Caco-2 (cell line): ENCODE measurements at regions not wholly inside any gene's neighbourhood (a gene's known extent, or its start where the extent isn't known, plus 50 kb on each side); places are given as distances from the start of the nearest gene placed in this dataset.
"Not testable (repeated sequence)": the region's sequence is repeated elsewhere in the genome, so short reads cannot be mapped to it uniquely, and the experiment has no call there.

Source experiments
- BruUV-seq: library from RNA; stranded (reverse); fragments of 400-500 nt; replicated peaks from 2 replicates; lab custom pipeline; 2021; lab: Mats Ljungman, UMichigan
- CTCF ChIA-PET: fragments of 300-600 bp; sonication (Branson Sonifier 250); formaldehyde crosslinking; loops from one replicate; lab custom pipeline; 2022; ENCODE audit warnings: antibody characterized with exemption; lab: Charles Lee
- POLR2A ChIA-PET: fragments of 300-600 bp; sonication (Branson Sonifier 250); formaldehyde crosslinking; loops from one replicate; lab custom pipeline; 2022; ENCODE audit warnings: antibody characterized with exemption; lab: Charles Lee
- DNase-seq, 2 experiments: peaks; one replicate each; pipeline versions ENCODE4 v3.0.0 to v3.0.0-alpha.2; 2020 to 2022
- H3K27me3 ChIP-seq: replicated peaks from 2 replicates; pipeline ENCODE4 v1.6.0; 2011; ENCODE audit warnings: low read length; ENCODE audit not compliant: control insufficient read depth, insufficient read depth
- H3K36me3 ChIP-seq: 2 replicates; pipeline ENCODE4 v1.5.1; 2011; ENCODE audit warnings: low read length; ENCODE audit not compliant: control insufficient read depth, insufficient read depth
- H3K4me1 ChIP-seq: fragments of 250-450 bp; sonication (Bioruptor Pico); 2 replicates; pipeline ENCODE4 v1.5.1; 2020; ENCODE audit warnings: mild to moderate bottlenecking
- H3K4me3 ChIP-seq: 2 replicates; pipeline ENCODE4 v1.5.1; 2011; ENCODE audit warnings: low read depth, mild to moderate bottlenecking, control low read depth, low read length
- H3K9me3 ChIP-seq: fragments of 250-450 bp; sonication (Bioruptor Pico); 2 replicates; pipeline ENCODE4 v1.5.1; 2020; ENCODE audit warnings: mild to moderate bottlenecking, moderate library complexity
- H3K27ac Mint-ChIP-seq: one replicate; pipeline ENCODE4 v1.8.0; 2022; ENCODE audit warnings: mixed read lengths; ENCODE audit not compliant: unreplicated experiment
- H3K27me3 Mint-ChIP-seq: one replicate; pipeline ENCODE4 v1.8.0; 2022; ENCODE audit warnings: mixed read lengths; ENCODE audit not compliant: insufficient read depth, unreplicated experiment
- H3K36me3 Mint-ChIP-seq: one replicate; pipeline ENCODE4 v1.8.0; 2022; ENCODE audit warnings: mild to moderate bottlenecking, mixed read lengths; ENCODE audit not compliant: insufficient read depth, unreplicated experiment
- H3K4me1 Mint-ChIP-seq: one replicate; pipeline ENCODE4 v1.8.0; 2022; ENCODE audit warnings: low read depth, mixed read lengths; ENCODE audit not compliant: unreplicated experiment
- H3K4me3 Mint-ChIP-seq: one replicate; pipeline ENCODE4 v1.8.0; 2022; ENCODE audit warnings: mild to moderate bottlenecking, moderate library complexity, mixed read lengths; ENCODE audit not compliant: unreplicated experiment
- H3K9me3 Mint-ChIP-seq: one replicate; pipeline ENCODE4 v1.8.0; 2022; ENCODE audit warnings: mixed read lengths; ENCODE audit not compliant: unreplicated experiment
- intact Hi-C: fragments of 100-400 bp; cut with micrococcal nuclease; formaldehyde crosslinking; loops from one replicate; pipeline ENCODE4 v1.10.0; 2022; ENCODE audit not compliant: unreplicated experiment
- TF ChIP-seq, protein P1 (sequence below), 2 experiments: fragments of 200-600 bp in 1 of 2; IDR thresholded peaks; 1 replicate in 1 of 2; 2 replicates in 1 of 2; pipeline versions ENCODE4 v1.5.1 to v1.8.0; 2011 to 2022; ENCODE audit warnings: antibody characterized with exemption in 1 of 2, control low read depth in 1 of 2, inconsistent platforms in 1 of 2, low read depth in 1 of 2, low read length in 1 of 2, mild to moderate bottlenecking in 1 of 2, moderate library complexity in 1 of 2; ENCODE audit not compliant: insufficient read depth in 1 of 2, severe bottlenecking in 1 of 2, unreplicated experiment in 1 of 2

- no TSS peak for BruUV-seq
- H3K4me1 Mint-ChIP-seq, result no peaks in the 10 kb centered on the region
- no peaks in the 10 kb centered on the region for H3K36me3 Mint-ChIP-seq
- H3K9me3 Mint-ChIP-seq, result no peaks in the 10 kb centered on the region
- POLR2A ChIA-PET, result no interaction called here
- no peak overlapping the region for H3K4me3 ChIP-seq
- no peaks in the 10 kb centered on the region for H3K27me3 ChIP-seq
- CTCF ChIA-PET, result no interaction called here
- DNase-seq, result no peak
- no peaks in the 10 kb centered on the region for H3K36me3 ChIP-seq
- no peaks in the 10 kb centered on the region for H3K9me3 ChIP-seq
- H3K4me1 ChIP-seq, result no peaks in the 10 kb centered on the region
- H3K27ac Mint-ChIP-seq, result no peak overlapping the region
- intact Hi-C loops, result no loop called here
- TF ChIP-seq, protein P1, sequence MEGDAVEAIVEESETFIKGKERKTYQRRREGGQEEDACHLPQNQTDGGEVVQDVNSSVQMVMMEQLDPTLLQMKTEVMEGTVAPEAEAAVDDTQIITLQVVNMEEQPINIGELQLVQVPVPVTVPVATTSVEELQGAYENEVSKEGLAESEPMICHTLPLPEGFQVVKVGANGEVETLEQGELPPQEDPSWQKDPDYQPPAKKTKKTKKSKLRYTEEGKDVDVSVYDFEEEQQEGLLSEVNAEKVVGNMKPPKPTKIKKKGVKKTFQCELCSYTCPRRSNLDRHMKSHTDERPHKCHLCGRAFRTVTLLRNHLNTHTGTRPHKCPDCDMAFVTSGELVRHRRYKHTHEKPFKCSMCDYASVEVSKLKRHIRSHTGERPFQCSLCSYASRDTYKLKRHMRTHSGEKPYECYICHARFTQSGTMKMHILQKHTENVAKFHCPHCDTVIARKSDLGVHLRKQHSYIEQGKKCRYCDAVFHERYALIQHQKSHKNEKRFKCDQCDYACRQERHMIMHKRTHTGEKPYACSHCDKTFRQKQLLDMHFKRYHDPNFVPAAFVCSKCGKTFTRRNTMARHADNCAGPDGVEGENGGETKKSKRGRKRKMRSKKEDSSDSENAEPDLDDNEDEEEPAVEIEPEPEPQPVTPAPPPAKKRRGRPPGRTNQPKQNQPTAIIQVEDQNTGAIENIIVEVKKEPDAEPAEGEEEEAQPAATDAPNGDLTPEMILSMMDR (IDR thresholded peaks at IDR 0.05; ENCODE audit: insufficient read depth in 1 of 2, low read depth in 1 of 2, low read length in 1 of 2, severe bottlenecking in 1 of 2, unreplicated experiment in 1 of 2), result no peak
- no peaks in the 10 kb centered on the region for H3K27me3 Mint-ChIP-seq
- no peak overlapping the region for H3K4me3 Mint-ChIP-seq
These were observed 1773.6 kb downstream of the OLFM4 start for GRCh38 chr13:54802226-54802625.

DNA sequence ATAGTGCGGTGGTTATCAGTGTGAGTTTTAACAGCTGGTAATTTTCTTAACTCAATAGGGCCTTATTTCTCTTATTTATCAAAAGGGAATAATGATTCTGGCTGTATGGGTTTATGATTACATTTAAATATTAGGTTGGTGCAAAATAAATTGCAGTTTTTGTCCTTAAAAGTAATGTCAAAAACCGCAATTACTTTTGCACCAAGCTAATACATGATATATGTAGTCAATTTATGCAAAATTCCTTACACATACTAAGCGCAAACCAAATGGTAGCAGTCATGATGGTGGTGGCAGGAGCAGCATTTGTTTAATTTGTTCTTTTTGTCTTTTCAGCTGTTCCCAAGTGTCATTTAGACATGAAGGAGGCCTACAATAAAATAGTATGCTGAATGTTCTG, 1777.1 kb downstream of the OLFM4 start:
- Histone ChIP-seq H3K4me3 (no peak overlapping the region), H3K9me3 (no peaks in the 10 kb centered on the region), H3K4me1 (no peaks in the 10 kb centered on the region), H3K27me3 (no peaks in the 10 kb centered on the region), H3K36me3 (no peaks in the 10 kb centered on the region)
- no TSS peak for BruUV-seq
- Mint-ChIP-seq H3K4me3 (no peak overlapping the region), H3K4me1 (no peaks in the 10 kb centered on the region), H3K27ac (no peak overlapping the region), H3K27me3 (peaks cover 2% of the 10 kb centered on the region), H3K36me3 (no peaks in the 10 kb centered on the region), H3K9me3 (no peaks in the 10 kb centered on the region)
- ChIA-PET CTCF (no interaction called here), POLR2A (no interaction called here)
- DNase-seq, result no peak
- TF ChIP-seq, protein P1 (IDR thresholded peaks at IDR 0.05; ENCODE audit: insufficient read depth in 1 of 2, low read depth in 1 of 2, low read length in 1 of 2, severe bottlenecking in 1 of 2, unreplicated experiment in 1 of 2), result no peak
- intact Hi-C loops, result no loop called here

DNA sequence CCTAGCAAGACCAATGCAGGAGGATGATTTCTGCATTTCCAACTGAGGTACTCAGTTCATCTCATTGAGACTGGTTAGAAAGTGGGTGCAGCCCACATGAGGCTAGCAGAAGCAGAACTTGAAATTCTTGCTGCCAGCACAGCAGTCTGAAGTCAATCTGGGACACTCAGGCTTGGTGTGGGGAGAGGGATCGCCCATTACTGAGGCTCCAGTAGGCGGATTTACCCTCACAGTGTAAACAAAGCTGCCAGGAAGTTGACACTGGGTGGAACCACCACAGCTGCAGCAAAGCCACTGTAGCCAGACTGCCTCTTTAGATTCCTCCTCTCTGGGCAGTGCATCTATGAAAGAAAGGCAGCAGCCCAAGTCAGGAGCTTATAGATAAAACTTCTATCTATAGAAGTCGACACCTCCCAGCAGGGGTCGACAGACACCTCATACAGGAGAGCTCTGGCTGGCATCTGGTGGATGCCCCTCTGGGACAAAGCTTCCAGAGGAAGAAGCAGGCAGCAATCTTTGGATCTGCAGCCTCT, 1793.4 kb downstream of the OLFM4 start:
- H3K9me3 ChIP-seq, H3K36me3 Mint-ChIP-seq, POLR2A ChIA-PET, intact Hi-C loops, H3K27me3 ChIP-seq, H3K4me3 ChIP-seq, CTCF ChIA-PET, H3K36me3 ChIP-seq, H3K4me1 ChIP-seq, H3K27me3 Mint-ChIP-seq, BruUV-seq, H3K27ac Mint-ChIP-seq, H3K4me3 Mint-ChIP-seq, H3K4me1 Mint-ChIP-seq, DNase-seq: not testable (repeated sequence)
- H3K9me3 Mint-ChIP-seq, result peaks cover 20% of the 10 kb centered on the region

GRCh38 chr13:54829391-54830068, 1800.9 kb downstream of the OLFM4 start:
- POLR2A ChIA-PET, H3K4me3 Mint-ChIP-seq, H3K4me1 Mint-ChIP-seq, CTCF ChIA-PET, H3K4me1 ChIP-seq, H3K9me3 ChIP-seq, BruUV-seq, H3K4me3 ChIP-seq, DNase-seq, H3K27me3 Mint-ChIP-seq, H3K27ac Mint-ChIP-seq, H3K27me3 ChIP-seq, intact Hi-C loops, H3K36me3 ChIP-seq, H3K36me3 Mint-ChIP-seq: not testable (repeated sequence)
- peaks cover 15% of the 10 kb centered on the region for H3K9me3 Mint-ChIP-seq
